GM19238 (cell line): ENCODE measurements at regions not wholly inside any gene's neighbourhood (a gene's known extent, or its start where the extent isn't known, plus 50 kb on each side); places are given as distances from the start of the nearest gene placed in this dataset.
"Not testable (repeated sequence)": the region's sequence is repeated elsewhere in the genome, so short reads cannot be mapped to it uniquely, and the experiment has no call there.

ENCODE experiments used
- DNase-seq: peaks from one replicate; pipeline ENCODE4 v3.0.0; 2011; ENCODE audit warnings: low spot score; ENCODE audit not compliant: insufficient read length

DNA sequence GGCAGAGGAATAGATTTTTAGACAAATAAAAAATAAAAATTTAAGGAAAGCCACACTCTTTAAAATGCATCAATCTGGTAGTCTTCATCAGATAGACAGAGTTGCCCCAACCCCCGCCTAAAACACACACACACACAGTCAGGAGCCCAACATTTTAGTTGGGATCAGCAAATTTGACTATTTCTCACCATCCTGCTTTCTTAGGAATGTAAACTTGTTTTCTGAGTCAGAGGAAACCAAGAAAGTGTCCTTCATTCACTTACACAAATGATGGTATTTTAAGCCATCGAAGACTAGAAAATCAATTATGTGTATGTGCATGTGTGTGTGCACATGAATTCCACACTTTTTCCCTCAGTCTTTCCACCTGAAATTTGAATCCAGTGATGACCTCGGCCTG lies 1657.5 kb downstream of the SLITRK1 start:
- DNase-seq = no peak

DNA sequence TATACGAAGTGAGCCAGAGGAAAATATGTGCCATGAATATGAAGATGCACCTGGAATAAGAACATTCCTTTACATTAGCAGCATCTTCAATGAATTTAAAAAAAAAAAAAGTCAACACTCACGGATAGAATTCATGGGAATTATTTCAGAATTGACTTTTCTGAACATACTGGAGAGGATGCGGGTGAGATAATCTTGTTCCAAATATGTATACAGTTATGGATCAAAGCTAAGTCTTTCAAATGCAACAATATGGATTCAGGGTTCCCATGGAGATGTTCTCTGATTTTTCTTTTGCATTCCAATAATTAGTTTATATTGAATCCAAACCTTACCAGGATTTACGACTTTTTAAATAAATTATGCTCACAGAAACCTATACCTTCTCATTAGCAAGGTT lies 1660.7 kb downstream of the SLITRK1 start:
- DNase-seq = no peak

DNA sequence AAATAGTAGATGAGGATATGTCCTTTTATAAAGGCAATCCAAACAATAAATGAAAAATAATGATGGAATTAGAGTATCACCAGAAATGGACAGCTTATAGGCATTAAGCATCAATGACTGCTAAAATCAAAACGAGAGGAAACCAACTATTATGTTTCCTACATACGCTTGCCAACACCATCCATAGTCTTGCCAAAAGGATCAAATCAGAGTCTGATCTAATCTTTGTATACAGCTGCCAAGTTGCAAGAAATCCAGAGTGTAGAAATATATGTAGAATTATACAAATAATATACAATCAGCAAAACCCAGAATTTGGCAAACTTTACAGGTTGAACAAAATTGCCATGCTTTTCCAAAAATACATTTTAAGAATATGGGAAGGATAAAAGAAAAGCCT lies 1661.6 kb downstream of the SLITRK1 start:
- DNase-seq = no peak

- DNase-seq = no peak
Observed at GRCh38 chr13:82216165-82216564, 1666.1 kb downstream of the SLITRK1 start.

DNA sequence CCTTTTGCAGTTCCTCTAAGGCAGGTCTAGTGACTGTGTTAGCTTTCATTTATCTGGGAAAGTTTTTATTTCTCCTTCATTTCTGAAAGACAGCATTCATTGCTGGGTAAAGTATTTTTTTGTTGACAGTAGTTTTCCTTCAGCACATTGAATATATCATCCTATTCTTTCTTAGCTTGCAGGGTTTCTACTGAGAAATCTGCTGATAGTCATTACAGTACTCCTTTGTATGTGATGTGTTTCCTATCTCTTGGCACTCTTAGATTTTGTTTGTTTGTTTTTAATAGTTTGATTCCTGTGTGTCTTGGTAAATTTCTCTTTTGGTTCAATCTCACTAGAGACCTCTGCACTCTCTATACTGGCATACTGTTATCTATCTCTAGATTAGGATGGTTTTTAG lies 1667.9 kb downstream of the SLITRK1 start:
- DNase-seq = no peak

- DNase-seq = no peak
Observed at GRCh38 chr13:82206241-82206640, 1676.0 kb downstream of the SLITRK1 start.

- DNase-seq = no peak
Observed at GRCh38 chr13:82202398-82202797, 1679.9 kb downstream of the SLITRK1 start.

- no peak for DNase-seq
Observed at GRCh38 chr13:82196087-82196486, 1686.2 kb downstream of the SLITRK1 start.

GRCh38 chr13:82187227-82187626 lies 1695.0 kb downstream of the SLITRK1 start:
- no peak for DNase-seq

DNA sequence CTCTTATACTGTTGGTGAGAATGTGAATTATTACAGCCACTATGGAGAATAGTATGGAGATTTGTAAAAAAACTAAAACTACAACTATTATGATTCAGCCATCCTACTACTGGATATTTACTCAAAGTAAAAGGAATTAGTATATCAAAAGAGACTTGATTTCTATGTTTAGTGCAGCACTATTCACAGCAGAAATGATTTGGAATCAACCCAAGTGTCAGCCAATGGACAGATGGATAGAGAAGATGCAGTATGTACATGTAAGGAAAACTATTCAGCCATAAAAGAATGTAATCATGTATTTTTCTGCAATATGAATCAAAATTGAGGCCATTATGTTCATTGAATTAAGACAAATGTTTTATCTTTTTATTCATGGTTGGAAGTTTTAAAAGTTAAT lies 1705.5 kb downstream of the SLITRK1 start:
- DNase-seq = no peak

DNA sequence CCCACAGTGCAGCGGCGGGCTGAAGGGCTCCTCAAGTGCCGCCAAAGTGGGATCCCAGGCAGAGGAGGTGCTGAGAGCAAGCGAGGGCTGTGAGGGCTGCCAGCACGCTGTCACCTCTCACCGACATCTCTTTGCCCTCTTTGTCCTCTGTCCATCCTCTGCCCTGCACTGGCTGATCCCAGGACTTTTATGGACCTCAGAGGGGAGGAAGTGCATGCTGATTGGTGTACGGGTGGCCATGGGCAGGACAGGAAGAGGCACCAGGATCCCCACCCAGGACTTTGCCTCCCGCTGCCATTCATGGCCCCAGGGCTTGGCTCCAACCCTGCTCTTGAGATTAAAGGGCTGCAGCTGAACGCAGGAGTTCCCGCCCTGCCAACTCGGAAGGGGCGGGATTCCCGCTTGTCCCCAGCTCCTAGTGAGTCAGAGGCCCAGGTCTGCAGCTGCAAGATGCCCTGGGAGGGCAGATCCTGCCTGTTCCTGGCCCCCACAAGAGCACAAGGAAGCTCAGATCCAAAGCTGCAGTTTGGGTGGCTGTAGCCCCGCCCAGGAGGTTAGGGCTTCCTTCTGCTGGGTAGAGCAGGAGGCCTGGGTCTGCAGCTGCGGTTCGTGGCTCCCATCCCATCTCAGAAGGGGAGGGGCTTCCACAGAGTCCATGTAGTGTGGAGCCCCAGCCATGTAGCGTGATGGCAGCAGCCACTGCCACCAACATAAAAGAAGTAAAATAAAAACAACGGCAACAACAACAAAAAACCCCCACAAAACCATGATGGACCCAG lies 1716.7 kb downstream of the SLITRK1 start:
- DNase-seq = no peak

- DNase-seq = not testable (repeated sequence)
Observed at GRCh38 chr13:82164780-82165395, 1717.4 kb downstream of the SLITRK1 start.

GRCh38 chr13:82147526-82147925 lies 1734.7 kb downstream of the SLITRK1 start:
- DNase-seq = no peak

- no peak for DNase-seq
Observed at GRCh38 chr13:82136880-82137279, 1745.4 kb downstream of the SLITRK1 start.

GRCh38 chr13:82129281-82129680 lies 1753.0 kb downstream of the SLITRK1 start:
- no peak for DNase-seq

- no peak for DNase-seq
Observed at GRCh38 chr13:82118589-82118988, 1763.7 kb downstream of the SLITRK1 start.

DNA sequence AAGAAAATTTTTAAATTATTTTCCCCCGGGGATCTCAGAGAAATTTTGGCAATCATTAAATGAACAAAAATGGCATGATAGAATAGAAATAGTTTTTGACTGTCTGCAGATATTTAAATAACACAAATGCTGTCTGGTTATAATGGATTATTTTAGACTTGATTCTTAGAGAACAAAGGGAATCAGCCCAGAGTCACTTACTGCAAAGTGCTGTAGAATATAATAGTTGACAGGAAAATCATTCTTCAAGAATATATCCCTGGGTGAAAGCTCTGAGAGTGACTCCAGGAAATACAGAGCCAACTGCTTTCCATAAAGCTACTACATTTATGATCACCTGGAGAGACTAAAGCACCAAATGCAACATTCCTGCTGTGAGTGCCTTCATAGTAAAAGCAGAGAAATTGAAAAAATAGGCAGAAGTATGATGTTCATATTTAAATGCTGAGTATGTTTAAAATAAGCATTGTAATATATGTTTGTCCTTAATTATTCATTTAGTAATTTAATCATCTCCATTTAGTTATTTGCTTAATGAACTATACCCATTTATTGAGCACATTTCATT lies 1765.8 kb downstream of the SLITRK1 start:
- no peak for DNase-seq

DNA sequence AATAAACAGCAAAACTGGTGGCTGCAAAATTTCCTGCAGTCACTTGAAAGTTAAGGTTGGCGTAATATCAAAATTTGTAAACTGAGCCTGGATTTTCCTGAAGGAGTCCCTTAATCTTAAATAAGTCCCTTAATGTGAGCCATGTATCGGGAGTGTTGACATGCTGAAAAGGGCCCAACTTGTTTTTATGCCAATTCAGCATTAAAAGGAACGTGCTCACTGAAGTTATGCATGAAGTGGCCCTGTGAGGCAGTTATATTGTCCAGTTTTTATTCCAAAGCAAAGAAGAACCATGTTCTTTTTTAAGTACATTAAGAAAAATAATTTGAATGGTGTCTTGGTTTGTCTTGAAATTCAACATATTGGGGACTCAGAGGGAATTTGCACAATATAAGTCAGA lies 1766.9 kb downstream of the SLITRK1 start:
- no peak for DNase-seq

GRCh38 chr13:82096256-82096655 lies 1755.3 kb upstream of the SPRY2 start:
- DNase-seq = no peak

GRCh38 chr13:82092312-82092711 lies 1751.4 kb upstream of the SPRY2 start:
- no peak for DNase-seq

DNA sequence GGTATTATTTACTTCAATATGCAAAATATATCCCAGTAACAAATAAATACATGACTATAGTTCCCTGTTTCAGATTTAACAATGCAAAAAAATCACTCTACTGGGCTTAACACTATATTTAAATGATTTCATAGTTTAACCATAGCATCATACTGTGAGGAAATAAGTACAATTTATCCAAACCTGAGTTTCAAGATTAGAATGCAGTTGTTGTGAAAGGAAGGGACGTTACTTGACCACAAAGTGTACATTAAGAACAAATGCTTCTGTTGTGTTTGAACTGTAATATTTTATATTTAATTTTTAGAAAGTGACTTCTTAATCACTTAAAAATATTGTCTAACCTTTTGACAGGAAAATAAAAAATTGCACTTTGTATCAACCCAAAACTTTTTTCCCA lies 1747.9 kb upstream of the SPRY2 start:
- DNase-seq = no peak

DNA sequence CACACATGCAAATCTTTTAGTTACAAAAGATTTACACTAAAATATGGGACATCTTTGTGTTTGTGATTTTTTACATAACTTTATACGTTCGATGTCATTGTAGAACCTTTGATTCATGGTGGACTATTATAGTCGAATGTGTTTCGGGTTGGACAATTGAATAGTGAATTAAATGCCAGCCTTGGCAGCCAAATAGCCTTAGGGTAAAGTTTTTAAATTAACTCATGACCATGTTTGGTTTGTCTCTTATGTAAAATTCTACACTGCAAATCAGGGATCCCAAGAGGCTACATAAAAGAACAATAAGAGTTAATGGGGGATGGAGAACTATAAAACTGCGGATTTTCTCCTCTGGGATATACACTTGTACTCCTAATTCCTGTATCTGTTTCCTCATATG lies 1735.6 kb upstream of the SPRY2 start:
- no peak for DNase-seq

DNA sequence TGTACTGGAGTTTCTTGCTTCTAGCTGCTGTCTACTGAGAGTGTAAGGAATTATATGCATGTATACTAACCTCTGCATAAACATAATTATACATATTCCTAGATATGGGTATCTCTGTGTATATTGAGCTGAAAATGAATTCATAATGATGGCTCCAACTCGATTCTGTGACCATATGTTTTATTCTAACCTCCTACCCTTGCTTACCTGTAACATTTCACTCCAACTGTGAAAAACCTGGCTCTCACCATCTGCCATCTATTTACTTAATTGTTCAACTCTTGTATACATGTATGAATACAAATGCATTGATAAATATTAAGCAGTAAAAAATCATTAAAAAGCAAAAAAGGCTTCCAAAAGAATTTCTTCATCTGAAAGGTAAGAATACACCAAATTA lies 1729.5 kb upstream of the SPRY2 start:
- DNase-seq = no peak
